ENCODE measurements at regions not wholly inside any gene's neighbourhood (a gene's known extent, or its start where the extent isn't known, plus 50 kb on each side); places are given as distances from the start of the nearest gene placed in this dataset.

- TF ChIP-seq POLR2A (IDR thresholded peaks at IDR 0.05) (no peak), CTCF (IDR thresholded peaks at IDR 0.05) (no peak)
These were observed 248.8 kb downstream of the SUDS3 start for GRCh38 chr12:118625050-118625675.
